C4-2B (cell line): ENCODE measurements at regions not wholly inside any gene's neighbourhood (a gene's known extent, or its start where the extent isn't known, plus 50 kb on each side); places are given as distances from the start of the nearest gene placed in this dataset.

ENCODE experiments used
- CTCF ChIP-seq: fragments of 450-650 bp; conservative IDR thresholded peaks from 2 replicates; pipeline ENCODE4 v1.5.1; 2017; ENCODE audit warnings: mild to moderate bottlenecking
- ZFX ChIP-seq: fragments of 450-650 bp; IDR thresholded peaks from 2 replicates; pipeline ENCODE4 v1.6.1; 2017

DNA sequence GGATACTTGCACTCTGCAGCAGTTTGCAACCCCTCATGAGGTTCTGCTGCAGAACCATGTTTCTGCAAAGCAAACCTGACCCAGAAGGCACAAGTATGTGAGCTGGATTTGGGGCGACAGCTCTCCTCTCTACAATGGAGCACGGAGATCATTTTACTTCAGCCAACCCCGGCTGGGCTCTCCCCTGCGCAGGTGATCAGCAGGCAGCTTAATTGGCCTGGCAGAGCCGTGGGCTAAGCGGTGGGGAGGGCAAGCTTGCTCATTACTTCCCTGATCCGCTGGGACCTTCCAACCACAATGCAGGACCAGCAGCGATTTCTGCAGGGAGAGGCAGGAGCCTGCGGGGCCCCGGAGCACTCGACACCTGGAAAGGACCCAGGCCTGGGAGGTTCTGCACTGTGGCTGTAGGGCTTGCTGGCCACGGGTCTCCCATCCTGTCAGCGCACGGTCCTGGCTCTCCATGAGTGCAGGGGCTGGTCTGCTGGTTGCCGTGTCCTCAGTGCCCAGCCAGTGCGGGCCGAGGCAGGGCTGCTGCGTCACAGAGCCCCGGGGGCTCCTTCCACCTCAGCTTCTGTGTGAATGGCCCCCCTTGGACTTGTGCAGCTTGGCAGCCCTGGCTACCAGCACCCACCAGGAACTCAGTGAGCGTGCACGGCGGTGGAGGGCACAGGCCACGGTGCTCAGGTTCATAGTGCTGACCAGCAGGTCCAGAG, 51.8 kb upstream of the RAPGEF1 start:
- TF ChIP-seq CTCF (no peak), ZFX (no peak)
